ENCODE measurements at regions not wholly inside any gene's neighbourhood (a gene's known extent, or its start where the extent isn't known, plus 50 kb on each side); places are given as distances from the start of the nearest gene placed in this dataset.

DNA sequence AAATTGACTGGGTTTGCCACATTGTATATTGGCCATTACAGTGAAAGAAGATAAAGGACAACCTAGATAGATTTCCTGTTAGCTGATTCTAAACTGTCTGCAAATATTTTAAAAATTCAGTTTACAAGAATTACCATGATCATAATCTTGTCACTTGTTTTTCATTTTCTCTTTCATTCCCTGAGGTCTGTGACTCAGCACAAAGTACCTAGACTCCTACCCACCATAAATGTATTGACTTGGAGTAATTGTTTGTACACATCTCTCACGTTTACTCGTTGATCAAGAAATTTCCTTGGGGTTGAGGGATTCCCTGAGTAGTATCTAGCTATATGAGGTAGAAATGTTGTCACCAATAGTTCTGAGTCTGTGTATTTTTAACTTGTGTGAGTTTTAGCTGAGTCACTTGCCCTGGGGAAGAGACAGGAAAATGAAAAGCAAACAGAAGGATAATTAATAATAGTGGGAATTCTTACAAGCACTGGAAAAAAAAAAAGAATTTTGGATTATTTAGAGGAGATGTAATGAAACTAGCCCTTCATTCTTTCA lies 299.2 kb upstream of the DACH1 start:
- H3K4me3 ChIP-seq (ENCODE audit: low read depth, low read length), result no peak overlapping the region
- no peak for DNase-seq (ENCODE audit: low read depth)
- TF ChIP-seq, protein P1, sequence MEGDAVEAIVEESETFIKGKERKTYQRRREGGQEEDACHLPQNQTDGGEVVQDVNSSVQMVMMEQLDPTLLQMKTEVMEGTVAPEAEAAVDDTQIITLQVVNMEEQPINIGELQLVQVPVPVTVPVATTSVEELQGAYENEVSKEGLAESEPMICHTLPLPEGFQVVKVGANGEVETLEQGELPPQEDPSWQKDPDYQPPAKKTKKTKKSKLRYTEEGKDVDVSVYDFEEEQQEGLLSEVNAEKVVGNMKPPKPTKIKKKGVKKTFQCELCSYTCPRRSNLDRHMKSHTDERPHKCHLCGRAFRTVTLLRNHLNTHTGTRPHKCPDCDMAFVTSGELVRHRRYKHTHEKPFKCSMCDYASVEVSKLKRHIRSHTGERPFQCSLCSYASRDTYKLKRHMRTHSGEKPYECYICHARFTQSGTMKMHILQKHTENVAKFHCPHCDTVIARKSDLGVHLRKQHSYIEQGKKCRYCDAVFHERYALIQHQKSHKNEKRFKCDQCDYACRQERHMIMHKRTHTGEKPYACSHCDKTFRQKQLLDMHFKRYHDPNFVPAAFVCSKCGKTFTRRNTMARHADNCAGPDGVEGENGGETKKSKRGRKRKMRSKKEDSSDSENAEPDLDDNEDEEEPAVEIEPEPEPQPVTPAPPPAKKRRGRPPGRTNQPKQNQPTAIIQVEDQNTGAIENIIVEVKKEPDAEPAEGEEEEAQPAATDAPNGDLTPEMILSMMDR (IDR thresholded peaks at IDR 0.05; ENCODE audit: control insufficient read depth, extremely low read depth, insufficient read depth), result no peak

DNA sequence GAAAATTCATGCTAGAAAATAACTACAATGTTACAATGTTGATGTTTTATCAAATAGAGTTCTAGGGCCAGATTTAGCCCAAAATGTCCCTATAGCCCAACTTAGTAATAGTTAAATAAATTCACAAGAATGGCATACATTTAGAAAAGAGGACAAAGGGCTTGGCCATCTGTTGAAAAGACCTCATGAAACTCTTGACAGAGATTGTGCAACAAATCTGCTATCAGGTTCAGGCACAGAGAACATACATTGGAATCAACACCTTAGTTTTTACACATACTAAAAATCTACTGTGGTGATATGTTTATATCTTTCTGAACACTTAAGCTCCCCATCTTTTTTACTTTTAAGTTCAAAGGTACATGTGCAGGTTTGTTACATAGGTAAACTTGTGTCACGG lies 298.3 kb upstream of the DACH1 start:
- no peak for DNase-seq (ENCODE audit: low read depth)
- H3K4me3 ChIP-seq (ENCODE audit: low read depth, low read length), result no peak overlapping the region
- TF ChIP-seq, protein P1 (IDR thresholded peaks at IDR 0.05; ENCODE audit: control insufficient read depth, extremely low read depth, insufficient read depth), result no peak

DNA sequence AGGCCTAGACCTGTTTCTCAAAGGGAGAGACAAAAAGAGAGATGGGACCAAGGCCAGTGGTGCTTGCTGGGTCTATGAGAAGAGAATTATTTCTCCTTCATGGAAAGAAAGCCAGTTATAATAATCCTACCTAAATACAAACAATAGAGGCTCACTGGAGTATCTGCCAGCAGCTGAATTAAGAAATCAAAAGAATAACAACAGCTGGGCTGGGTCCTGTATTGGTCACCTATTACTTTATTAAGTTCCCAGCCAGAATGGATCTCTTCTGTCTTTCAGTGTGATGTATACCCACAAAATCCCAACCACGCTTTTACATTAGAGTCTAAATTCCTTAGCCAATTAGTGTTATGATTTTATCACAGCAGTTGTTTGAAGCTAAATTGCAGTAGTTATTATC lies 297.8 kb upstream of the DACH1 start:
- no peak overlapping the region for H3K4me3 ChIP-seq (ENCODE audit: low read depth, low read length)
- TF ChIP-seq, protein P1 (IDR thresholded peaks at IDR 0.05; ENCODE audit: control insufficient read depth, extremely low read depth, insufficient read depth), result no peak
- no peak for DNase-seq (ENCODE audit: low read depth)

DNA sequence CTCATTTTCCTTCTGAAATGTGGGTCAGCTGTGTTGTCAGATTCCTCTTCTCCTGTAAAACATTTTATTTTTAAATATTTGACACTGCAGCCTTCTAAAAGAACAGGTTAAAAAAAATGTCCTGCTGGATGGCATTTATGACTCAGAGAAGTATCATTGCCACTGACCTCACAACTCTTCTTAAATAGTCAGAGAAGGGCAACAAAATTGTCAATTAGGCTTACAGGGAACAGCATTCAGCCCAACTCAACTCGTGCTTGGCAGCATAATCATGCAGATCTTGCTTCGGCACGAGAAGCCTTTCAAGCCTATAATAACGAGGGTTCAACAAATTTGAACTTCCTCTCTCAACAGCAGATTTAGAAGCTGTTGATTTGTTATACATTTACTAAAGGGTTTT lies 296.7 kb upstream of the DACH1 start:
- no peak for DNase-seq (ENCODE audit: low read depth)
- H3K4me3 ChIP-seq (ENCODE audit: low read depth, low read length), result no peak overlapping the region
- TF ChIP-seq, protein P1 (IDR thresholded peaks at IDR 0.05; ENCODE audit: control insufficient read depth, extremely low read depth, insufficient read depth), result no peak

DNA sequence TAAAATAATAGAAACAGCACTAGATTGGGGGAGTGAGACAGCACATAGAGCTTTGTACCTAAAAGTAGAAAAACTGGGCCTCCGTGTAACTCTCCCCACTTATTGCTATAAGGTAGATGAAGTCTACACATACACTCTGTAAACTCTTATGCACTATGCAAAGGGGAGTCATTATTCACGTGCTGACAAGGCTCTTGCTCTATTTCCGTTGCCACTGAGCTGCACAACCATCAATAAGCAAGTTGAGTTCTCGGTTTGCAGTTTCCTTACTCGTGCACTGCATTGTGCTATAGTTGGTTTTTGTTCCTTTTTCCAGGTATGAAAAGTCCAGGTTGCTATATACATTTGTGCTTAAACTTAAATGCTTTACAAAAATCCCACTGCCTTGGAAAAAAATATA lies 294.0 kb upstream of the DACH1 start:
- no peak for DNase-seq (ENCODE audit: low read depth)
- no peak overlapping the region for H3K4me3 ChIP-seq (ENCODE audit: low read depth, low read length)
- TF ChIP-seq, protein P1 (IDR thresholded peaks at IDR 0.05; ENCODE audit: control insufficient read depth, extremely low read depth, insufficient read depth), result no peak

DNA sequence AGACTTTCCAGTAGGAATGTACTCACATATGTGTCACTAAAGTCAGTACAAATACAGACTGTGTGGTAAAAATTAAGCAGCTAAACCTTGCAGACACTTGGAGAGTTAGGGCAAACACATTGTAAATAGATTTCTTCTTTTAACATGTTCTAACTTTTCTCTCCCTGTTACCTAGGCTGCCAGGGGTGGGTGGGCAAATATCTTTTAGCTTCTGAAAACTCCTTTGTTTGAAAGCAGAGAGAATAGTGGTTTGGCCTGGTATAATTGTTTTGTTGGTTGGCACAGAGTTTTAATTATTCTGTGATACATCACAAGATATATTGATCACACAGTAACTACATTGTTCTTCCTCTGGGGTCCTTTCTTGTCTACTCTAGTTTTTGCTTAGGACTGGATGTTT lies 289.8 kb upstream of the DACH1 start:
- no peak overlapping the region for H3K4me3 ChIP-seq (ENCODE audit: low read depth, low read length)
- TF ChIP-seq, protein P1 (IDR thresholded peaks at IDR 0.05; ENCODE audit: control insufficient read depth, extremely low read depth, insufficient read depth), result no peak
- no peak for DNase-seq (ENCODE audit: low read depth)

DNA sequence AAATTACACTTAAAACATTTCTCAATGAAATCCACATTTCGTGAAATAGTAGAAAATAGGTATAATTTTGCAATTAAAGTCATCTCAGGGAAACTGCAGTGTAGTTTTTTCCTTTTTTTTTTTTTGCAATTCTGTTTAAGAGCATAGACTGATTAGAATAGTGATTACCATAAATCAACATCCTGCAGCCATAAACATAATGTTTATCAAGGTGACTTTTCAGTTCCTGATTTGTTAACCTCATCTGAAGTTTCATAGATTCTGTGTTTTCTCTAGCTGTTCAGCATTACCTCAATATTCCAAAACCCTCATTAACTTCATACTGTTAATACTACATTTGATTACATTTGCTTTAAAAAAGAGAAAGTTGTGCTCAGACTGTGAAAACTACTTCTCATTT lies 286.3 kb upstream of the DACH1 start:
- H3K4me3 ChIP-seq (ENCODE audit: low read depth, low read length), result no peak overlapping the region
- TF ChIP-seq, protein P1 (IDR thresholded peaks at IDR 0.05; ENCODE audit: control insufficient read depth, extremely low read depth, insufficient read depth), result no peak
- DNase-seq (ENCODE audit: low read depth), result no peak

Data from LNCaP clone FGC (cell line).